Stimulated activated naive CD8-positive, alpha-beta T cell treated with anti-CD3 and anti-CD28 coated beads, Interleukin-15, Interleukin-2, amounts not matched to agents 100 ng/mL and 50 ng/mL, for 24 hours (primary cell): ENCODE measurements at regions not wholly inside any gene's neighbourhood (a gene's known extent, or its start where the extent isn't known, plus 50 kb on each side); places are given as distances from the start of the nearest gene placed in this dataset.

ENCODE experiments used
- H3K27ac Mint-ChIP-seq: one replicate; pipeline ENCODE4 v1.8.0; 2021; ENCODE audit warnings: mild to moderate bottlenecking, mixed read lengths
- H3K27me3 Mint-ChIP-seq: one replicate; pipeline ENCODE4 v1.8.0; 2021; ENCODE audit warnings: mixed read lengths
- H3K36me3 Mint-ChIP-seq: one replicate; pipeline ENCODE4 v1.8.0; 2021; ENCODE audit warnings: low read depth, mixed read lengths
- H3K4me1 Mint-ChIP-seq: one replicate; pipeline ENCODE4 v1.8.0; 2021; ENCODE audit warnings: low read depth, mixed read lengths
- H3K4me3 Mint-ChIP-seq: one replicate; pipeline ENCODE4 v1.8.0; 2021; ENCODE audit warnings: mild to moderate bottlenecking, mixed read lengths
- H3K9me3 Mint-ChIP-seq: one replicate; pipeline ENCODE4 v1.8.0; 2021; ENCODE audit warnings: mixed read lengths

DNA sequence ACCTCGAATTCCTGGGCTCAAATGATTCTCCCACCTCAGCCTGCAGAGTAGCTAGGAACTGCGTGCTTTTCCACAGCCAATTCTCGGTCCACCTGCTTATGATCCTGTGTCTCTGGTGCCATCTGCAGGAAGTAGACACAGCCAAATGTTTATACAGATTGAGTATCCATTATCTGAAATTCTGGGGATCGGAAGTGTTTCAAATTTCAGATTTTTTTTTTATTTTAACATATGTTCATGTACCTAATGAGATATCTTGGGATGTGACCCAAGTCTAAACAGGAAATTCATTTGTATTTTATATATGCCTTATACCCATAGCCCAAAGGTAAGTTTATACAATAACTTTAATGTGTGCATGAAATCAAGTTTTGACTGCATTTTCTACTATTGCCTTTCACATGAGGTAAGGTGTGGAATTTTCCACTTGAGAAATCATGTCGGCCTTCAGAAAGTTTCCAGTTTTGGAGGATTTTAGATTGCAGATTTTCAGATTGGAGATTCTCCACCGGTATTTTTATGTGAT, 89.5 kb downstream of the ESM1 start:
- peaks cover 4% of the 10 kb centered on the region for H3K4me1 Mint-ChIP-seq
- no peaks in the 10 kb centered on the region for H3K9me3 Mint-ChIP-seq
- peaks cover 69% of the 10 kb centered on the region for H3K27me3 Mint-ChIP-seq

DNA sequence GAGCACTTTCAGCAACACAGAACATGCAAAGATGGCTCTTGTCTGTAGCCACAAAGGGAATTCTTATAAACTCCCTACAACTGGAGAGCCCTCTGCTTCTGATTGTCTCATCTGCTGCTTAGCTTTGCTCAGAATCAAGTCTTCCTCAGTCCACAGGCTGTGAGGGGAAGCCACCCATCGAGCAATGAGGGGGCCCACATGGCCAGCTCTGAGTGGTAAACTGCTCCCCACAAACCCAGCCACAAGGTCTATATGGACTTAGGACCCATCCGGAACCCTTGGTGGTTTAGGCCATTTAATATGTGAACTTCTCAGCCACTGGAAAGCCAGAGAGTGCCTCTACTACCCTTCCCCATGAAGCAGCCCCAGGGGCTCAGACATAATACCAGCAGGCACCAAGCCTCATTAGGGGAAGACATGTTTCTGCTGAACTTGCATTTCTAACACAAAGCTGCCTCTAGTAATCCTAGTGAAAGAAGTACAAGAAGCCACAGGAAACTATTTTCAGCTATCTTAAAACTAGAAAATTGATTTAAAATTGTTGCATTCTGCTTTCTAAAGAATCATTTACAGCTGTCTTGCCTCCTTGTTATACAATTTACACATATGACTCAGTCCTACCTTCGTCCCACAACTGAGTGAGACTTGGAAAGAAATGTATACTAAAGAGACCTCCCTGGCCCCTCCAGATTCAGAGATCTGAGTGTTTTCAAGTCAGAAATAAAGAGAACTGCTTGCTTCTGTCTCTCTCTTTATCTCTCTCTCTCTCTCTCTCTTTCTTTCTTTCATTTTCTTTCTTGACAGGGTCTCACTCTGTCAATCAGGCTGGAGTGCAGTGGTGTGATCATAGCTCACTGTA, 90.2 kb downstream of the ESM1 start:
- no peak overlapping the region for H3K27ac Mint-ChIP-seq
- H3K4me3 Mint-ChIP-seq: no peak overlapping the region
- no peaks in the 10 kb centered on the region for H3K36me3 Mint-ChIP-seq
- peaks cover 4% of the 10 kb centered on the region for H3K4me1 Mint-ChIP-seq
- peaks cover 72% of the 10 kb centered on the region for H3K27me3 Mint-ChIP-seq
- H3K9me3 Mint-ChIP-seq: no peaks in the 10 kb centered on the region

More for the DNA sequence above, 89.5 kb downstream of the ESM1 start:
- H3K36me3 Mint-ChIP-seq: no peaks in the 10 kb centered on the region
- H3K4me3 Mint-ChIP-seq: no peak overlapping the region
- no peak overlapping the region for H3K27ac Mint-ChIP-seq

DNA sequence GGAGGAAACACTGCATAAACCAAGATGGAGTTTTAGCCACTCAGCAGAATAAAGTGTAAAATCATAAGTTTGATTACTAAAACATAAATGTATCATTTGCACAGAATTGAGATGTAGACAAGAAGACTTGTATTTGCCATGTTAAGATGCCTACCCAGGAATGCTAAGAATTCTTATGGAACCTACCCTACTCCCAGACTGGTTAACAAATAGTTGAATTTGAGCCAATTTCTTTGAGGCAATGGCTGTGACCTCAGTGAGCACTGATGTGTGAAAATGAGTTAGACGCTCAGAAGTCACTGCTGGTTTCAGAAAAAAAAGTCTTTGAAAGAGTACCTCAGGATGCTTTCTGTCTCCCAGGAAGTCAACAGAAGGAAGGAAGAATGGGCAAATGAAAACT, 95.6 kb downstream of the ESM1 start:
- no peak overlapping the region for H3K4me3 Mint-ChIP-seq
- no peaks in the 10 kb centered on the region for H3K4me1 Mint-ChIP-seq
- H3K9me3 Mint-ChIP-seq: no peaks in the 10 kb centered on the region
- no peaks in the 10 kb centered on the region for H3K36me3 Mint-ChIP-seq
- H3K27me3 Mint-ChIP-seq: peaks cover 85% of the 10 kb centered on the region
- no peak overlapping the region for H3K27ac Mint-ChIP-seq

DNA sequence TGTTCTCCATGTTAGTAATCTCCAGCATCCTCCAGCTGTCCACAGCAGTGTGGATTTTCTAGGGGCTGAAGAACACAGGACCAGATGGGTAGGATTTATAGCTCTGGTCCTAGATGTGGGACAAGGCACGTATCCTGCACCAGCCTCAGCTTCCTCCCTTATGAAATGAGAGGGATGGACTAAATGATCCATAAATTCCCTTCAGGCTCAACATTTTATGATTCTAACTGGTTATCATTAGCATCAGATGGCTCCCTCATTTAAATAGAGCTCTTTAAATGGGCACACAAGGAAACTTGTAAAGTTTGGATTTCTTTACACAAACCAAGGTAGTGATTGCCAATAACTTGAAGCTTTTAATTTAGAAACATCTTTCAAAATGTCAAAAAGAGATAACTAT, 97.7 kb downstream of the ESM1 start:
- Mint-ChIP-seq H3K4me3 (no peak overlapping the region), H3K9me3 (no peaks in the 10 kb centered on the region), H3K27me3 (peaks cover 92% of the 10 kb centered on the region), H3K4me1 (peaks cover 10% of the 10 kb centered on the region), H3K36me3 (no peaks in the 10 kb centered on the region), H3K27ac (no peak overlapping the region)

DNA sequence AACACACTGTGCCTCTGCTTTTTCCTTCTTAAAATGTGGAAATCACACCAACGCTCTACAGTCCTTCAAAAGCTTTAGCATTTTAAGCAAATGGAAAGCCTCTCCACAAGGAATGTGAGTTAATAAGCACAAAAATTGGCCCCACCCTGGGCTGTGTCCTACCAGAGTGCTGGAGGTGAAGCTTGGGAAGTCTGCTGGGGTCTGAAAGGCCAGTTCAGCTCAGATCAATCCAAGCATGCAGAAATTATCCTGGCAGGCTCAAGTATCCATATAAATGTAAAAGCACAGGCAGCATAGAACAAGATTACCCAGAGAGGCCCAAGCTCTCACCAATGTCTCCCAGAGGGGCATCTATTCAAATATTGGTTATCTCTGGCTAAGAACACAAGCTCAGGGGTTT, 98.5 kb downstream of the ESM1 start:
- no peak overlapping the region for H3K27ac Mint-ChIP-seq
- no peaks in the 10 kb centered on the region for H3K9me3 Mint-ChIP-seq
- H3K4me1 Mint-ChIP-seq: peaks cover 13% of the 10 kb centered on the region
- no peak overlapping the region for H3K4me3 Mint-ChIP-seq
- no peaks in the 10 kb centered on the region for H3K36me3 Mint-ChIP-seq
- peaks cover 90% of the 10 kb centered on the region for H3K27me3 Mint-ChIP-seq

DNA sequence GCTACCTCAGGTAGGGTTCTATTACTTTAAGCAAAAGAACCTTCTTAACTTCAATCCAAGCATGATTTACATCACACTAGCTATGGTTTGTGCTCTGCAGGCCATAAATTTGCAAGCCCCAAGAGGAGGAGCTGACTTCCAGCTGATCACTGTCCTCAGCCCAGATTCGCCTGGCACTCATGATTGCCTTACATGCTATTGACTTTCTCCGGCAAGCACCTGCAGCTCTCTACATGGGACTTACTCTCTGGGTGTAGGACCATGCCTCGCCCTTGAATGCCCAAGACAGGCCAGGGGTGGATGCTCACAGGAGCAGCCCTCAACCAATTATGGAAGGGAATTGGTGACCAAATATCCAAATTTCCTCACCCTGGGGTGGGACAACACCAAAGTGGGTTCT, 99.8 kb downstream of the ESM1 start:
- H3K36me3 Mint-ChIP-seq: no peaks in the 10 kb centered on the region
- H3K9me3 Mint-ChIP-seq: no peaks in the 10 kb centered on the region
- H3K4me1 Mint-ChIP-seq: peaks cover 23% of the 10 kb centered on the region
- no peak overlapping the region for H3K4me3 Mint-ChIP-seq
- H3K27ac Mint-ChIP-seq: no peak overlapping the region
- peaks cover 86% of the 10 kb centered on the region for H3K27me3 Mint-ChIP-seq

DNA sequence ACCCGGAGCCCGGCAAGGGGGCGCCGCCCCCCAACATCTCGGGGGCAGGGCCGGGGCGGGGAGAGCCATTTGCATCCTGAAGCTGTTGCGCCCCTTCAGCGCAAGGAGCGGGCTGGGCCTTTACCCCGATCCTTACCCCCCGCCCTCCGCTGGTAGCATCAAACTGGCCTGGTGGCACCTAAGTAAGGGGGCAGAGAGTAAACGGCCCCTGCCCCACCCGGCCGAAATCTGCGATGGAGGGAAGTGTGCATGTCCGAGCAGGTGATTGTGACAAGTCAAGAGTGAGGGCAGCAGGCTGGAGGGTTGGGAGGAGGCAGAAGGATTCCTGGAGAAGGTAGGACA, 101.2 kb downstream of the ESM1 start:
- Mint-ChIP-seq H3K4me1 (peaks cover 23% of the 10 kb centered on the region), H3K4me3 (peak overlapping the region; percentile 33), H3K27ac (no peak overlapping the region), H3K9me3 (no peaks in the 10 kb centered on the region), H3K36me3 (no peaks in the 10 kb centered on the region), H3K27me3 (peaks cover 81% of the 10 kb centered on the region)

DNA sequence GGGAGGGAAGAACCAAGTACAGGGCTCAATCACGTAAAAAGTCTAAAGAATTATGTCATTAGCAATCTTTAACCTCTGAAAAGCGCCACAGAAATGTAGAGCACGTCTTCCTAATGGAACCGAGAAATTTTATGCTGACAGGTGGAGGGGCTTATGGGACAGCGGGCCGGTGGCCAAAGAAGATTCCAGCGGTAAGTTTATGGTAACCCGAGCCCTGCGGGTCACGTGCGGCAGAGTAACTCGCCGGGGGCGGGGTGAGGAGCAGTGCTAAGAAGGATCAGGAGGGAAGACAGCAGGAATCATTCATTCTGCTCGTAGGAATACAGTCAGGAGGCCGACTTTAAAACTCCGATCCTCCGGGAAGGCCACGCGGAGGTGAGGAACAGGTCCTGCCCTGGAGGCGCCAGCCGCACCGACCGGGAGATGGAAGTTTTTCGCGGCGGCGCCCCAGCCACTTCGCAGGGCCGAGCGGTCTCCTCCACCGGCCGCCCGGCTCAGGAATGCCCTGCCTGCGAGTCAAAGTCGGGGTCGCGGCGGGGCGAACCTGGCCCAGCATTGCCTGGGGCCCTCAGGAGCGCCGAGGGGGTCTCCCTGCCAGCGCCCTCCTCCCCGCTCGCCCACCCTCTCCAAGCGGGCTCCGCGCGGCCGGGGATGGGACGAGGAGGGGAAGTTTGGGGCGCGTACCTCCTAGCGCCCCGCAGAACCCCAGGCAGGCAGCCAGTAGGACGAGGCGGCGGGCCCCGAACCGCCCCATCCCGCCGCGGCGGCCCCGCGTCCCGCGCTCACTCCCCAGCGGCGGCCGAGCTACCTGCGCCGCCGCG, 101.8 kb downstream of the ESM1 start:
- Mint-ChIP-seq H3K4me3 (peak overlapping the region; percentile 76), H3K27me3 (peaks cover 77% of the 10 kb centered on the region), H3K9me3 (no peaks in the 10 kb centered on the region), H3K27ac (no peak overlapping the region), H3K4me1 (peaks cover 23% of the 10 kb centered on the region), H3K36me3 (no peaks in the 10 kb centered on the region)

DNA sequence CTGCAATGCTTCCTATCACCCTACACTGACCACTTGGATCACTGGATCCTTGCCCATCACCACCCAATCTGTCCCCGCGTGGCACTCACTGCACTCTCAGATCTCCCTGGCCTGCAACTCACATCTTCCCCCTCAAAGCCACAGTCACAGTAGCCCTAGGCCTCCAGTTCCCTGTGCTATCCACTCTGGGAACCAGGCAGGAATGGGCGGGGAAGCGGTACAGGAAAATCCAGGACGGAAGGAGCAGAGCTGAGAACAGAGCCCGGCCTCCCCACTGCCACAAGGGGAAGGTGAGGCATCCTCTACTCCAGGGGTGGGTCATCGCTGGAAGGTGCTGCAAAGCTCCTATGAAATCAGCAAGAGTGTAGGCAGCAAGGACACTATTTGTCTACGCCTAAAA, 102.6 kb downstream of the ESM1 start:
- H3K27ac Mint-ChIP-seq: no peak overlapping the region
- peaks cover 70% of the 10 kb centered on the region for H3K27me3 Mint-ChIP-seq
- H3K4me1 Mint-ChIP-seq: peaks cover 23% of the 10 kb centered on the region
- peak overlapping the region; percentile 76 for H3K4me3 Mint-ChIP-seq
- no peaks in the 10 kb centered on the region for H3K9me3 Mint-ChIP-seq
- H3K36me3 Mint-ChIP-seq: no peaks in the 10 kb centered on the region

DNA sequence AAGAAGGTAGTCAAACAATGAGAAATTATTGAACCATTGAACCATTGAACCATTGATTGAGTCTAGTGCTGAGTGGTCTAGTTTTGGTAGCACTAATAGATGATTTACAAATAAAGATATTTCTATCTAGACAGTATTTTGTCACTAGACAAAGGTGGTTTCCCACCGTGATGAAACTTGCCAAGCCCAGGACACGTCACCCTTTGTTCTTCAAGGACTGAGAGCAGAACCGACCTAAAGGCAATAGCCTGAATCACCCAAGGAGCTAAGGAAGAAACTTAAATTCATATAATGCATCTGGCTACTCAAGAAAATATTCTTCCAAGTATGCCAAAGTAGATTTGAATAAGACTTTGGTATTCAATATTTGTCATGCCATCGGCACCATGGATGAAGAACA, 103.3 kb downstream of the ESM1 start:
- Mint-ChIP-seq H3K27me3 (peaks cover 66% of the 10 kb centered on the region), H3K4me1 (peaks cover 23% of the 10 kb centered on the region), H3K27ac (no peak overlapping the region), H3K36me3 (no peaks in the 10 kb centered on the region), H3K9me3 (no peaks in the 10 kb centered on the region), H3K4me3 (no peak overlapping the region)

DNA sequence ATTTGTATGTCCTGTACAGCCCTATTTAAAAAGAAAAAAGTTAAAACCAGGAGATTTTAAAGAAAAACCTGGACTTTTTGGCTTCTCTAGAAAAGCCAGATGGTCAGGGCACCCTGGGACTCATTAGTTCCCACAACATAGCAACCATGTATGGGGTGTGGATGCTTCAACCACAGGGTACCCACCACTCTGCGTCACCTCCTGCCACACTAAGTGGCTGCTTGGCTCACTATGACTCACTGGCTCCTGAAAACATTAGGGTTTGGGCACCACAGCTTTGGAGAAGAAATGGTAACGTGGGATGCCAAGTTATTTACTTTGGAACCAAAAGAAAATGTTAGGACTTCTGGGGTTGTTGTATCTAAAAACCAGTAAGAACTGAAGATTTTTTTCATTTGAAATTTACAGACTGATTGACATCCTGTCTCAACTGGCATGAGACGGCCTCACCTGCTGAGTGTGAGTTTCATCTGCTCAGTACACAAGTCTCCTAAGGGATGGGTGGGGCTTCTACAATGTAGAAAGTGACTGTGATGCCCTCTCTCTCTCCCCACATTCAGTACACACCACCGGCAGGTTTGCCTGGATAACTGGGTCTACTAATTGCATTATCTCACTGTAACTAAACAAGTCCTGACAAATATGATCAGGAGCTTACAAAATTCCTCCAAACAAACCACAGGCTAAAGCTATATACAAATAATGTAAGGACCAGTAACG, 103.9 kb downstream of the ESM1 start:
- Mint-ChIP-seq H3K27me3 (peaks cover 67% of the 10 kb centered on the region), H3K4me1 (peaks cover 23% of the 10 kb centered on the region), H3K4me3 (no peak overlapping the region), H3K27ac (no peak overlapping the region), H3K36me3 (no peaks in the 10 kb centered on the region), H3K9me3 (no peaks in the 10 kb centered on the region)

DNA sequence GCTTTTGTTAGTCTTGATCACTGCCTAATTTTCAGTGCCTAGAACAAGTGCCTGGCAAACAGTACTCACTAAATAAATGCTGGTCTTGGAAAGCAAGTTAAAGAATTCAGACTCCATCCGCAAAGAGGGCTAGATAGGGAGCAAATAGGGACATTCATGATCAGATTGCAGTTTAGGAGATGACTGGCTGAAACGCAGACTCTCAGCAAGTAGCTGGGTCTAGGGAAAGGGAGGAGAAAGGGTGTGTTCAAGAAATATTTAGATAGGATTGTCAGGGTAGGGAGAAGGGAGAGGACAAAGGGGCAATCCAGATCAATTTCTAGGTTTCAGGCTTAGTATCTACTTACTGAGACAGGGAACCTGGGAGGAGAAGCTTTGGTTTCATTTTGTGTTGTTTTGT, 108.4 kb downstream of the ESM1 start:
- no peaks in the 10 kb centered on the region for H3K36me3 Mint-ChIP-seq
- H3K9me3 Mint-ChIP-seq: no peaks in the 10 kb centered on the region
- H3K27ac Mint-ChIP-seq: no peak overlapping the region
- H3K27me3 Mint-ChIP-seq: peaks cover 62% of the 10 kb centered on the region
- no peak overlapping the region for H3K4me3 Mint-ChIP-seq
- H3K4me1 Mint-ChIP-seq: peaks cover 18% of the 10 kb centered on the region

DNA sequence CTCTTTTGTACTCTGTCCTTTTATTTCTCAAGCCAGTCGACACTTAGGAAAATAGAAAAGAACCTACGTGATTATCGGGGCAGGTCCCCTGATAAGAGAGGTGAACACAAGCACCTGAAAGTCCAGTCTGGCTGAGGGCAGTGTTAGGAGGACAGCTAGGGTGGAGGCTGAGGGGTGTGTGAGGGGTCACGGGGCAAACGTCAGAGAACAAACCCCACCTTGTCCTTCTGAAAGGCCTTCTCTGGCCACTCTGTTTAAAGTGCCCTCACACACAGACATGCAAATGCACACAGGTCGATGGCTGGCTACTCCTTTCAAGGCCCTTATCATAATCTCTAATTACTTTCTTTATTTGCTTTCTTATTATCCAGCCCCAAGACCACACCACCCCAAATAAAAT, 108.8 kb downstream of the ESM1 start:
- peaks cover 62% of the 10 kb centered on the region for H3K27me3 Mint-ChIP-seq

DNA sequence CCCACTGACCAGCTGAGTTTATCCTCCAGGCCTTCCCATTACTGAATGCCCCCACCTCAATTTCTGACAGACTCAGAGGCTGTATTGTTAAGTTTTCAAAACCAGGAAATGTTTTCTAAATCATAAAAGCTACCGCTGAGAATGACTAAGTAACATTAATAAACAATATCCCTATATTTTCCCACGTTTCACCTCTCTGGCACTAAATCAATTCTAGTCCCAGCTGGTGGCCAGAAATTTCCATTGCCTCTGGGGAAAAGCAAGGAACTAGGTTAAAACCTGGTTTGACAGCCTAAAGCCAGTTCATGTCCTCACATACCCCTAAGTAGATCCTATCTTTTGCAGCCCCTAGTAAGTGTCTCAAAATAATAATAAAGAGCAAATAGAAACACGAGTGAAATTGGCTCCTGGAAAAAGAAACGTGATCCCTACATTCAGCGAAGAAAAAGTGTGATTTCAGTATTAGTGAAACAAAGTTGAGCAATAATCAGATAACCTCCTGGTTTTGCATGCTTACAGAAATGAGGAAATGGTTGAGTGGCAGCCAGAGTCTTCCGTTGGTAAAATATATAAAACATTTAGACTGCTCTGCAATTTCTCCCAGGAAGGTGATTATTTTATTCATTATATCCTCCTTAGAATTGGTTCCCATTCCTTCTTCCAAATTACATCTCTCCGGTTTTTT, 110.9 kb downstream of the ESM1 start:
- H3K4me3 Mint-ChIP-seq: no peak overlapping the region
- H3K36me3 Mint-ChIP-seq: no peaks in the 10 kb centered on the region
- no peaks in the 10 kb centered on the region for H3K9me3 Mint-ChIP-seq
- no peak overlapping the region for H3K27ac Mint-ChIP-seq
- peaks cover 14% of the 10 kb centered on the region for H3K4me1 Mint-ChIP-seq
- H3K27me3 Mint-ChIP-seq: peaks cover 69% of the 10 kb centered on the region

More for the DNA sequence above, 108.8 kb downstream of the ESM1 start:
- Mint-ChIP-seq H3K4me1 (peaks cover 14% of the 10 kb centered on the region), H3K4me3 (no peak overlapping the region), H3K27ac (no peak overlapping the region), H3K9me3 (no peaks in the 10 kb centered on the region), H3K36me3 (no peaks in the 10 kb centered on the region)
